ENCODE measurements at regions not wholly inside any gene's neighbourhood (a gene's known extent, or its start where the extent isn't known, plus 50 kb on each side); places are given as distances from the start of the nearest gene placed in this dataset.

GRCh38 chr5:162842727-162843126, 594.7 kb upstream of the CCNG1 start:
- H3K4me3 ChIP-seq (ENCODE audit: low read depth in 2 of 2, low read length in 1 of 2), result no peak overlapping the region
- no peaks in the 10 kb centered on the region for H3K9me2 ChIP-seq
- H3K79me2 ChIP-seq (ENCODE audit: insufficient read depth), result no peaks in the 10 kb centered on the region
- H3K27me3 ChIP-seq (ENCODE audit: insufficient read depth), result no peaks in the 10 kb centered on the region
- no peaks in the 10 kb centered on the region for H3K4me1 ChIP-seq (ENCODE audit: control insufficient read depth in 1 of 2, insufficient read depth in 2 of 2, low read depth in 1 of 2, low read length in 1 of 2)
- WGBS (ENCODE audit: low lambda C conversion rate), result 5% methylated on average over 2 of the region's 2 CpGs
- 0 out of 2 replicates have a peak, but pooled peaks cover 2% of the 10 kb centered on the region for H3K9me3 ChIP-seq
- no peak for DNase-seq
- H3K9ac ChIP-seq, result no peak overlapping the region
- no peak overlapping the region for H3K4me2 ChIP-seq
- H4K20me1 ChIP-seq (ENCODE audit: insufficient read depth), result no peaks in the 10 kb centered on the region
- H3F3A ChIP-seq (replicated peaks; ENCODE audit: insufficient read depth), result no peaks in the 10 kb centered on the region
- TF ChIP-seq REST (IDR thresholded peaks at IDR 0.05; ENCODE audit: low read depth, low read length) (peak; percentile 58; the same call in 1 of the 2 replicates), CTCF (IDR thresholded peaks at IDR 0.05) (no peak)
- POLR2A ChIA-PET, result no interaction called here
- CTCF ChIA-PET, result no interaction called here
- no peak overlapping the region for H3K27ac ChIP-seq (ENCODE audit: low read depth in 2 of 2, low read length in 1 of 2)
- H3K36me3 ChIP-seq (replicated peaks in 1 of 2; ENCODE audit: control insufficient read depth in 1 of 2, insufficient read depth in 2 of 2, low read length in 1 of 2), result no peaks in the 10 kb centered on the region
- no peak overlapping the region for H2AFZ ChIP-seq (ENCODE audit: low read depth)

GRCh38 chr5:162852134-162852533, 585.3 kb upstream of the CCNG1 start:
- Histone ChIP-seq H3K9me3 (no peaks in the 10 kb centered on the region), H3K9ac (no peak overlapping the region), H3K27ac (ENCODE audit: low read depth in 2 of 2, low read length in 1 of 2) (no peak overlapping the region), H3K9me2 (no peaks in the 10 kb centered on the region), H2AFZ (ENCODE audit: low read depth) (no peak overlapping the region), H3K79me2 (ENCODE audit: insufficient read depth) (no peaks in the 10 kb centered on the region), H3K36me3 (replicated peaks in 1 of 2; ENCODE audit: control insufficient read depth in 1 of 2, insufficient read depth in 2 of 2, low read length in 1 of 2) (no peaks in the 10 kb centered on the region), H4K20me1 (ENCODE audit: insufficient read depth) (no peaks in the 10 kb centered on the region), H3F3A (replicated peaks; ENCODE audit: insufficient read depth) (no peaks in the 10 kb centered on the region), H3K4me2 (no peak overlapping the region), H3K4me3 (ENCODE audit: low read depth in 2 of 2, low read length in 1 of 2) (no peak overlapping the region), H3K4me1 (ENCODE audit: control insufficient read depth in 1 of 2, insufficient read depth in 2 of 2, low read depth in 1 of 2, low read length in 1 of 2) (no peaks in the 10 kb centered on the region), H3K27me3 (ENCODE audit: insufficient read depth) (no peaks in the 10 kb centered on the region)
- ChIA-PET CTCF (no interaction called here), POLR2A (no interaction called here)
- WGBS (ENCODE audit: low lambda C conversion rate), result 18% methylated on average over 2 of the region's 2 CpGs
- no peak for DNase-seq
- no peak for TF ChIP-seq FOXJ3 (CRISPR knock-in tag; IDR thresholded peaks at IDR 0.05)
- no peak for TF ChIP-seq RXRA (IDR thresholded peaks at IDR 0.05; ENCODE audit: borderline replicate concordance, low read depth)
- no peak for TF ChIP-seq CHD2 (IDR thresholded peaks at IDR 0.05; ENCODE audit: low read length, partially characterized antibody)
- TF ChIP-seq EP300 (IDR thresholded peaks at IDR 0.05; ENCODE audit: borderline replicate concordance in 1 of 2, low read depth in 1 of 2, low read length in 1 of 2), result no peak
- no peak for TF ChIP-seq REST (IDR thresholded peaks at IDR 0.05; ENCODE audit: low read depth, low read length)
- TF ChIP-seq EZH2phosphoT487 (IDR thresholded peaks at IDR 0.05; ENCODE audit: borderline replicate concordance, low read depth), result no peak
- no peak for TF ChIP-seq SIN3A (IDR thresholded peaks at IDR 0.05; ENCODE audit: borderline replicate concordance, low read depth, low read length)
- no peak for TF ChIP-seq YY1 (IDR thresholded peaks at IDR 0.05; ENCODE audit: low read depth)
- TF ChIP-seq ZBTB33 (IDR thresholded peaks at IDR 0.05; ENCODE audit: borderline replicate concordance, low read depth), result no peak
- TF ChIP-seq FOSL2 (IDR thresholded peaks at IDR 0.05; ENCODE audit: borderline replicate concordance, low read depth), result no peak
- TF ChIP-seq POLR2AphosphoS5 (IDR thresholded peaks at IDR 0.05; ENCODE audit: low read depth, low read length), result no peak
- no peak for TF ChIP-seq NFIC (IDR thresholded peaks at IDR 0.05; ENCODE audit: borderline replicate concordance)
- TF ChIP-seq SMC3 (IDR thresholded peaks at IDR 0.05; ENCODE audit: low read depth, low read length), result no peak

All from SK-N-SH (cell line).